D721Med (cell line): ENCODE measurements at regions not wholly inside any gene's neighbourhood (a gene's known extent, or its start where the extent isn't known, plus 50 kb on each side); places are given as distances from the start of the nearest gene placed in this dataset.
"Not testable (repeated sequence)": the region's sequence is repeated elsewhere in the genome, so short reads cannot be mapped to it uniquely, and the experiment has no call there.

Source experiments
- DNase-seq: peaks from one replicate; pipeline ENCODE4 v3.0.0; 2011; ENCODE audit warnings: low spot score; ENCODE audit not compliant: insufficient read length
- FAIRE-seq: peaks from 2 replicates; lab custom pipeline; 2011; peaks lifted over from hg19 to GRCh38; lab: Jason Lieb, UNC
- CTCF ChIP-seq: IDR thresholded peaks from 2 replicates; pipeline ENCODE4 v1.5.1; 2012; ENCODE audit warnings: mild to moderate bottlenecking, control low read depth; ENCODE audit not compliant: insufficient read depth; ENCODE audit errors: missing control alignments

- DNase-seq, FAIRE-seq: not testable (repeated sequence)
These were observed 84.7 kb upstream of the SFSWAP start for GRCh38 chr12:131625966-131626722.

- FAIRE-seq, DNase-seq: not testable (repeated sequence)
These were observed 83.5 kb upstream of the SFSWAP start for GRCh38 chr12:131627151-131628022.

GRCh38 chr12:131628023-131628740, 82.7 kb upstream of the SFSWAP start:
- DNase-seq (no peak), FAIRE-seq (no peak)
- no peak for TF ChIP-seq CTCF

- FAIRE-seq (no peak), DNase-seq (no peak)
- TF ChIP-seq CTCF, result no peak
These were observed 82.0 kb upstream of the SFSWAP start for GRCh38 chr12:131628766-131629448.

- DNase-seq (no peak), FAIRE-seq (no peak)
- no peak for TF ChIP-seq CTCF
These were observed 79.7 kb upstream of the SFSWAP start for GRCh38 chr12:131631230-131631629.

GRCh38 chr12:131631889-131632651, 78.8 kb upstream of the SFSWAP start:
- not testable (repeated sequence) for FAIRE-seq, DNase-seq

- DNase-seq, FAIRE-seq: not testable (repeated sequence)
These were observed 78.3 kb upstream of the SFSWAP start for GRCh38 chr12:131632652-131633023.

- DNase-seq, FAIRE-seq: not testable (repeated sequence)
These were observed 77.3 kb upstream of the SFSWAP start for GRCh38 chr12:131633610-131634009.

- no peak for TF ChIP-seq CTCF
- FAIRE-seq, result no peak
- no peak for DNase-seq
These were observed 76.9 kb upstream of the SFSWAP start for GRCh38 chr12:131634037-131634436.

GRCh38 chr12:131635012-131635411, 75.9 kb upstream of the SFSWAP start:
- DNase-seq, FAIRE-seq: not testable (repeated sequence)
